ENCODE measurements at regions not wholly inside any gene's neighbourhood (a gene's known extent, or its start where the extent isn't known, plus 50 kb on each side); places are given as distances from the start of the nearest gene placed in this dataset.
A peak's percentile ranks its signal among the peaks of the same experiment; 100 is the strongest.
"Not testable (repeated sequence)": the region's sequence is repeated elsewhere in the genome, so short reads cannot be mapped to it uniquely, and the experiment has no call there.

DNA sequence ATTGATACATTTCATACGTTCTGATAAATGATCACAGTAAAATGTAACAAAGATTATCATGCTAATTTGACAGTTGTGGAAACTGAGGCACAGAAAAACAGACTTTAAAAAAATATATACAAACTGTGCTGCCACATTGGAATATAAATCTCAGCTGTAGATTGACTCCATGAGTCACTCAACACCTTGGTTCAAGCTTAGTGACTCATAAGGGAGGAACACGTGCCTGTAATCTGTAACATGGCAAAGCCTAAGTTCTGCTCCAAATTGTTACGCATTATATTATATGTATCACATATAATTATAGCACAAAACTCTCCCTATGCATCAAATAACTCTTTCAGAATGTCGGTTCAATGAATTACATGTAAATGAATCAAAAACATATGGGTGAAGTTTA is 1047.5 kb downstream of the GATA3 start:
- H3K36me3 ChIP-seq (ENCODE audit: control insufficient read depth, insufficient read depth, low read length), result no peaks in the 10 kb centered on the region
- no peaks in the 10 kb centered on the region for H3K4me1 ChIP-seq (ENCODE audit: control insufficient read depth, insufficient read depth, low read length, poor library complexity, severe bottlenecking)
- H3K27ac ChIP-seq (ENCODE audit: low read depth, low read length, severe bottlenecking), result no peak overlapping the region
- no CpG with 5 or more reads among the region's 4 CpGs for WGBS, 2 experiments (ENCODE audit: insufficient coverage in 2 of 2)
- no peak overlapping the region for H3K4me3 ChIP-seq (ENCODE audit: extremely low read depth, insufficient read depth, low read length, poor library complexity, severe bottlenecking)
- no peaks in the 10 kb centered on the region for H3K9me3 ChIP-seq (ENCODE audit: control insufficient read depth, low read length)

DNA sequence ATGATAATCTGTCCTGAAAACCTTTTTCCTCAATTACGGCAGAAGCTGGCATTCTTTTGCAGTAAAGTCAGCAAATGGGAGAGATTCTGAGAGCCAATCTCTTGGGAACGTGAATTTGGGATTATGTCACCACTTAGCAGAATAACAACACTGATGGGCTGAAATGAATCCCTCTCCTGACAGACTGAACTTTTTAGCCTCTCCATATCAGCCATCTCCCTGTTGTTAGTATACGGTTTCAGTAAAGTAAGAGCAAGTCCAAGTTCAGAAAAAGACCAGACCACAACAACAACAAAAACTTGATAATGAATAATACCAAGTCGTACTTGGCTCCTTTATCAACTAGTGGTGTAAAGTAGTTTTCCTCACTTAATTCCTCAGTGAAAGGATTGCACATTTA is 1048.8 kb downstream of the GATA3 start:
- WGBS, 2 experiments (ENCODE audit: insufficient coverage in 2 of 2), result 60 to 84% methylated on average over 1 to 2 of the region's 4 CpGs
- Histone ChIP-seq H3K4me3 (ENCODE audit: extremely low read depth, insufficient read depth, low read length, poor library complexity, severe bottlenecking) (no peak overlapping the region), H3K36me3 (ENCODE audit: control insufficient read depth, insufficient read depth, low read length) (no peaks in the 10 kb centered on the region), H3K9me3 (ENCODE audit: control insufficient read depth, low read length) (no peaks in the 10 kb centered on the region), H3K4me1 (ENCODE audit: control insufficient read depth, insufficient read depth, low read length, poor library complexity, severe bottlenecking) (no peaks in the 10 kb centered on the region), H3K27ac (ENCODE audit: low read depth, low read length, severe bottlenecking) (no peak overlapping the region)

DNA sequence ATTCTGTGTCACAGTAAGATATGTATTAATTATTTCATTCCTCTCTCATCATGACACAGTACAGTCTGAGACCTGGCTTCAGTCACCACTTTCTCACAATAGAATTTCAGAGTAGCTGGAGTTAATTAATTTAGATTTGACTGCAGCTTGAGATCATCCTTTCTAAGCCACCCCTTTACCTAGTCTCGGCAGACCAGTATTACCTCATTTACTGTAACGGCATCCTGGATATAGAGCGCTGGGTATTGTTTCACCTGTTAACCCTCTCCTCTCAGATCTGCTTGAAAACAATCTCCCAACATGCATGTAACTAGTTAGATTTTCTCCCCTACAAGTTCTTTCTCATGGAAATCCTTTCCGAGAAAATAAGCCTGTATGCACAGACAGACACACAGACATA is 1057.5 kb downstream of the GATA3 start:
- H3K36me3 ChIP-seq (ENCODE audit: control insufficient read depth, insufficient read depth, low read length), result no peaks in the 10 kb centered on the region
- no peak overlapping the region for H3K4me3 ChIP-seq (ENCODE audit: extremely low read depth, insufficient read depth, low read length, poor library complexity, severe bottlenecking)
- 52 to 81% methylated on average over 4 of the region's 4 CpGs for WGBS, 2 experiments (ENCODE audit: insufficient coverage in 2 of 2)
- no peak overlapping the region for H3K27ac ChIP-seq (ENCODE audit: low read depth, low read length, severe bottlenecking)
- no peaks in the 10 kb centered on the region for H3K9me3 ChIP-seq (ENCODE audit: control insufficient read depth, low read length)
- H3K4me1 ChIP-seq (ENCODE audit: control insufficient read depth, insufficient read depth, low read length, poor library complexity, severe bottlenecking), result no peaks in the 10 kb centered on the region

DNA sequence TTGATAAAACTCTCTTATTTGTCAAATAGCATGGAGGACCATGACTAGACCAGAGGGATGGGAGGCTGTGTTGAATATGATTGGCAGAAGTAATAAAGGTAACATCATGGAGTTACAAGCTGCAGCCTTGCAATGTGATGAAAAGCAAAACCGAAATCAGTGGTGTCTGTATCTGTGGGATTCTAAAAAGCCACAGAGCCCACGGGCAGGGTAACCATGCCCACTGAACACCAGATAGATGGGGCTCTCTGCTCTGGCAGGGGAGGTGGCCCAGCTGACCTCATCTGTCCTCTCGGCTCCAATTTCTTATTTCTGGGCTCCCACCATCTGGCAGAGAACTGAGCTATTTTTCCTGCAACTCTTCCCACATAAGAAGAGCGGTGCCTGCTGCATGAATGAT is 1072.2 kb downstream of the GATA3 start:
- Histone ChIP-seq H3K9me3 (ENCODE audit: control insufficient read depth, low read length) (no peaks in the 10 kb centered on the region), H3K36me3 (ENCODE audit: control insufficient read depth, insufficient read depth, low read length) (no peaks in the 10 kb centered on the region), H3K4me3 (ENCODE audit: extremely low read depth, insufficient read depth, low read length, poor library complexity, severe bottlenecking) (no peak overlapping the region), H3K4me1 (ENCODE audit: control insufficient read depth, insufficient read depth, low read length, poor library complexity, severe bottlenecking) (no peaks in the 10 kb centered on the region), H3K27ac (ENCODE audit: low read depth, low read length, severe bottlenecking) (no peak overlapping the region)
- 69 to 70% methylated on average over 2 to 3 of the region's 4 CpGs for WGBS, 2 experiments (ENCODE audit: insufficient coverage in 2 of 2)

DNA sequence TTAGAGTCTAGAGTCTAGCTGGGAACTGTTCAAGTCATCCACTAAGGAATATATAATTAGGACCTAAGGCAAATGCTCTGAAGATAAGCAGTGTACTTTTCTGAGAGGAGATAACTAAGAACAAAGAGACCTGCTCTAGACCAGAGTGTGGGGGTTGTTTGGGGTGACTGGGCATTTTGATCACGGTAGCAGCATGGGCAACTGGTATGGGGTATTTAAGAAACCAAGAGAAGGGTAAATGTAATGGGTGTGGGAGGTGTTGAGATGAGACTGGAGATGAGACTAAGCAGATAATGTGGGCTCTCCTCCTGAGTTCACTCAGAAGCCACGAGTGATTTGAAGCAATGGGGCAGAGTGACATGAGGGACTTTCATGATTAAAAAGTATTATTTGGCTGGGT is 1082.9 kb downstream of the GATA3 start:
- H3K4me3 ChIP-seq (ENCODE audit: extremely low read depth, insufficient read depth, low read length, poor library complexity, severe bottlenecking), result no peak overlapping the region
- H3K4me1 ChIP-seq (ENCODE audit: control insufficient read depth, insufficient read depth, low read length, poor library complexity, severe bottlenecking), result peaks cover 3% of the 10 kb centered on the region
- no peaks in the 10 kb centered on the region for H3K9me3 ChIP-seq (ENCODE audit: control insufficient read depth, low read length)
- H3K36me3 ChIP-seq (ENCODE audit: control insufficient read depth, insufficient read depth, low read length), result no peaks in the 10 kb centered on the region
- WGBS, 2 experiments (ENCODE audit: insufficient coverage in 2 of 2), result 82 to 92% methylated on average over 2 of the region's 2 CpGs
- H3K27ac ChIP-seq (ENCODE audit: low read depth, low read length, severe bottlenecking), result peak overlapping the region; percentile 65

DNA sequence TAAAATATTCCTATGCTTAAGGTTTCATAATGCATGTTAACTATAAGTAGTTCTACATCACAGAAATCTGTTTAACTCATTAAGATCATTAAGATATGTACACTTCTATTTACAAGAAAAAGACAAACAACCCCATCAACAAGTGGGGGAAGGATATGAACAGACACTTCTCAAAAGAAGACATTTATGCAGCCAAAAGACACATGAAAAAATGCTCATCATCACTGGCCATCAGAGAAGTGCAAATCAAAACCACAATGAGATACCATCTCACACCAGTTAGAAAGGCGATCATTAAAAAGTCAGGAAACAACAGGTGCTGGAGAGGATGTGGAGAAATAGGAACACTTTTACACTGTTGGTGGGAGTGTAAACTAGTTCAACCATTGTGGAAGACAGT is 1084.3 kb downstream of the GATA3 start:
- WGBS, 2 experiments (ENCODE audit: insufficient coverage in 2 of 2), result no CpG with 5 or more reads among the region's 1 CpG
- not testable (repeated sequence) for H3K36me3 ChIP-seq (ENCODE audit: control insufficient read depth, insufficient read depth, low read length); H3K4me3 ChIP-seq (ENCODE audit: extremely low read depth, insufficient read depth, low read length, poor library complexity, severe bottlenecking); H3K4me1 ChIP-seq (ENCODE audit: control insufficient read depth, insufficient read depth, low read length, poor library complexity, severe bottlenecking); H3K9me3 ChIP-seq (ENCODE audit: control insufficient read depth, low read length); H3K27ac ChIP-seq (ENCODE audit: low read depth, low read length, severe bottlenecking)

DNA sequence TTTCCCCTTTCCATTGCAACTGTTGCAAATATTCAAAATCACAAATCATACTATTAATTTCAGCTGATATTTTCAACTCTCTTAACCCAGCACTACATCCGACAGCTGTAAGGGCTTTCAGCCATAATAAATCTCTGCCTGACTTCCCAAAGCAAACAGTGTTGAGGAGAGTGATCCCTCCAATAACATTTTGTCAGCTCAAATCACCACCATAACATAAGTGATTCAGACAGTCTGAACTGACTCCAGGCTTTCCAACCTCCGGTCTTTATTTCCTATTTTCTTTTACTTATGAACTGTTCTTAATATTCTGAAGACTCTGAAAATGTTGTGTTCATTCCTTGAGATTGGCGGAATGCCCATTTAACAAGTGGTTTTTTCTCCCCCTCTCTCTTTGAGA is 1085.9 kb downstream of the GATA3 start:
- WGBS, 2 experiments (ENCODE audit: insufficient coverage in 2 of 2), result 75% methylated on average over 1 of the region's 3 CpGs; no CpG with 5 or more reads in 1 of the 2 experiments
- Histone ChIP-seq H3K36me3 (ENCODE audit: control insufficient read depth, insufficient read depth, low read length) (no peaks in the 10 kb centered on the region), H3K4me1 (ENCODE audit: control insufficient read depth, insufficient read depth, low read length, poor library complexity, severe bottlenecking) (peaks cover 3% of the 10 kb centered on the region), H3K27ac (ENCODE audit: low read depth, low read length, severe bottlenecking) (no peak overlapping the region), H3K4me3 (ENCODE audit: extremely low read depth, insufficient read depth, low read length, poor library complexity, severe bottlenecking) (no peak overlapping the region), H3K9me3 (ENCODE audit: control insufficient read depth, low read length) (no peaks in the 10 kb centered on the region)

DNA sequence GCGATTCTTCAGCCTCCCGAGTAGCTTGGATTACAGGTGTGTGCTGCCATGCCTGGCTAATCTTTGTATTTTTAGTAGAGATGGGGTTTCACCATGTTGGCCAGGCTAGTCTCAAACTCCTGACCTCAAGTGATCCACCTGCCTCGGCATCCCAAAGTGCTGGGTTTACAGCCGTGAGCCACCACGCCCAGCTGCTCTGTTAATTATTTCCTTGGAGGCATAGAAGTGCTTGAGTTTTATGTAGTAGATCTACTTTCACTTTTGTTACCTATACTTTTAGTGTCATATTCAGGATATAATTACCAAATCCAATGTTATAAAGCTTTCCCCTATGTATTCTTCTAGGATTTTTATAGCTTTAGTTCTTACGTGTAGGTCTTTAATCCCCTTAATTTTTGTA is 1093.0 kb downstream of the GATA3 start:
- H3K36me3 ChIP-seq (ENCODE audit: control insufficient read depth, insufficient read depth, low read length), result no peaks in the 10 kb centered on the region
- H3K9me3 ChIP-seq (ENCODE audit: control insufficient read depth, low read length), result no peaks in the 10 kb centered on the region
- WGBS, 2 experiments (ENCODE audit: insufficient coverage in 2 of 2), result 78 to 100% methylated on average over 2 of the region's 6 CpGs
- H3K27ac ChIP-seq (ENCODE audit: low read depth, low read length, severe bottlenecking), result no peak overlapping the region
- no peaks in the 10 kb centered on the region for H3K4me1 ChIP-seq (ENCODE audit: control insufficient read depth, insufficient read depth, low read length, poor library complexity, severe bottlenecking)
- no peak overlapping the region for H3K4me3 ChIP-seq (ENCODE audit: extremely low read depth, insufficient read depth, low read length, poor library complexity, severe bottlenecking)

DNA sequence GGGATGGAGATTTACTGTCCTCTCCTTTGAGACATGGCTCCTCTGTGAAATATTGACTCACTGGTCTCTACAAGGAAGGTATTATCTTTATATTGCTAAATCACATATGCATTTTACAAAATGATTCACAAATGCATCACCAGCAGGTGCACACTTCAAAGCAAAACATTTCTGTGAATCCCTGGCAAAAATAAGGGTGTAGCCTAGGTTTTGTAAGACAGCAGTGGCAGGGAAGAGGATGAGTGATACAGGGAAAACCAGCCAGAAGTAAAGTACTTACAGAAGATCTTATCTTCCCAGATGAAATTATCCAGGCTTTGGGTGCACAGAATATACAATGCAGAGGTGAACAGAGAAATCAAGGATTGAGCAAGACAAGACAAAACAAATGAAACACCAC is 1094.6 kb downstream of the GATA3 start:
- Histone ChIP-seq H3K4me3 (ENCODE audit: extremely low read depth, insufficient read depth, low read length, poor library complexity, severe bottlenecking) (no peak overlapping the region), H3K9me3 (ENCODE audit: control insufficient read depth, low read length) (no peaks in the 10 kb centered on the region), H3K4me1 (ENCODE audit: control insufficient read depth, insufficient read depth, low read length, poor library complexity, severe bottlenecking) (no peaks in the 10 kb centered on the region)

DNA sequence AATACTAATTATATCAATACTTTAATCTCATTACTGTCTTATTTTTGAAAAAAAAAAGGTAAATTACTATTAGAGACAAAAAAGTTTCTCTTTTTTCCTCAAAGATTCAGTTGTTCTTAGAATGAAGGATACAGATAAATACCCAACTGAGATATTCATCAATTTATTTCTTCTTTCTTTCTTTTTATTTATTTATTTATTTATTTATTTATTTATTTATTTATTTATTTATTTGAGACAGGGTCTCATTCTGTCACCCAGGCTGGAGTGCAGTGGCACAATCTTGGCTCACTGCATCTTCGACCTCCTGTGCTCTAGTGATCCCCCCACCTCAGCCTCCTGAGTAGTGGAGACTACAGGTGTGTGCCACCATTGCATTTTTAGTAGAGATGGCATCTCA is 1098.6 kb downstream of the GATA3 start:
- H3K9me3 ChIP-seq (ENCODE audit: control insufficient read depth, low read length); H3K4me3 ChIP-seq (ENCODE audit: extremely low read depth, insufficient read depth, low read length, poor library complexity, severe bottlenecking); H3K36me3 ChIP-seq (ENCODE audit: control insufficient read depth, insufficient read depth, low read length); H3K4me1 ChIP-seq (ENCODE audit: control insufficient read depth, insufficient read depth, low read length, poor library complexity, severe bottlenecking); H3K27ac ChIP-seq (ENCODE audit: low read depth, low read length, severe bottlenecking): not testable (repeated sequence)
- no CpG with 5 or more reads among the region's 1 CpG for WGBS, 2 experiments (ENCODE audit: insufficient coverage in 2 of 2)

More for the DNA sequence above, 1094.6 kb downstream of the GATA3 start:
- Histone ChIP-seq H3K27ac (ENCODE audit: low read depth, low read length, severe bottlenecking) (no peak overlapping the region), H3K36me3 (ENCODE audit: control insufficient read depth, insufficient read depth, low read length) (no peaks in the 10 kb centered on the region)

DNA sequence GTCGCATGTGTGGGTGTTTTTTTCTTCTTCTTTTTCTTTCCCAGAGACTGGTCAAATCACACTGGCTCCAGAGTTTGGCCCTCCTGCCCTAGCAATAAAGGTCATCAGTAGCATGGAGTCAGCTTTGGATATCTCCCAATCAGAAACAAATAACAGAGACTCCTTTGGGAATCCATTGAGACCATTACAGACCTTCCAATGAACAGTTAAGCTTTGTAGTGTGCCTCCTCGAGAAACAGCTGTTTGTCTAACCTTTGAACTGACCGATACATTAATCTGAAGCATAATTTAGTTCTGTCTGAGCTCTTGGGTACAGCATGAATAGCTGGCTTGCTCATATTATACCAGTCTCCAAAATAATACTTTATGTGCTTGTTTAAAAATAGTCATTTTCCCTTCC is 1103.2 kb downstream of the GATA3 start:
- peaks cover 15% of the 10 kb centered on the region for H3K9me3 ChIP-seq (ENCODE audit: control insufficient read depth, low read length)
- H3K4me1 ChIP-seq (ENCODE audit: control insufficient read depth, insufficient read depth, low read length, poor library complexity, severe bottlenecking), result no peaks in the 10 kb centered on the region
- WGBS, 2 experiments (ENCODE audit: insufficient coverage in 2 of 2), result 82 to 100% methylated on average over 1 to 3 of the region's 3 CpGs
- H3K36me3 ChIP-seq (ENCODE audit: control insufficient read depth, insufficient read depth, low read length), result no peaks in the 10 kb centered on the region
- H3K4me3 ChIP-seq (ENCODE audit: extremely low read depth, insufficient read depth, low read length, poor library complexity, severe bottlenecking), result no peak overlapping the region
- peak overlapping the region; percentile 23 for H3K27ac ChIP-seq (ENCODE audit: low read depth, low read length, severe bottlenecking)

DNA sequence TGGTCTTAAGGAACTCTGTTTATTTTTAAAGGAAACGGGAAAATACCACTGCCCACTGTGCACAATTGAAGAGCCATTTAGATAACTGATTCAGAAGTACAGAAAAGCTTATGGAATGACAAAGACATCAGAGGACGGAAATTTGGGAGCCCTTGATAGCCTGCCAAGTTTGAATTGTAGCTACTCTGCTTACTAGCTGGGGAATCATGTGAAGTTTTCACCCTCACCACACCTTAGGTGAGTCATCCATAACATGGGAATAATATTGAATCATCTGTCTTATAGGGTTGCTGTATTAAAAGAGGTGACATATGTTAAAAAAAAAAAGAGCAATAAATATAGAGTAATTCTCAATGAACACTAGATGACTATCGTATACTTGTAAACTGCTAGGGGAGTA is 1104.2 kb downstream of the GATA3 start:
- no peaks in the 10 kb centered on the region for H3K4me1 ChIP-seq (ENCODE audit: control insufficient read depth, insufficient read depth, low read length, poor library complexity, severe bottlenecking)
- 63% methylated on average over 1 of the region's 3 CpGs; no CpG with 5 or more reads in 1 of the 2 experiments for WGBS, 2 experiments (ENCODE audit: insufficient coverage in 2 of 2)
- H3K4me3 ChIP-seq (ENCODE audit: extremely low read depth, insufficient read depth, low read length, poor library complexity, severe bottlenecking), result no peak overlapping the region
- H3K27ac ChIP-seq (ENCODE audit: low read depth, low read length, severe bottlenecking), result no peak overlapping the region
- H3K9me3 ChIP-seq (ENCODE audit: control insufficient read depth, low read length), result peaks cover 15% of the 10 kb centered on the region
- H3K36me3 ChIP-seq (ENCODE audit: control insufficient read depth, insufficient read depth, low read length), result no peaks in the 10 kb centered on the region
